ENCODE measurements at regions not wholly inside any gene's neighbourhood (a gene's known extent, or its start where the extent isn't known, plus 50 kb on each side); places are given as distances from the start of the nearest gene placed in this dataset.

GRCh38 chr3:159604151-159604581, 384.5 kb upstream of the IL12A start:
- H3K36me3 ChIP-seq (ENCODE audit: control insufficient read depth in 4 of 4, insufficient read depth in 4 of 4, low read length in 4 of 4) = no peaks in the 10 kb centered on the region
- TF ChIP-seq CTCF (IDR thresholded peaks at IDR 0.05; ENCODE audit: control extremely low read depth, extremely low read depth) = no peak
- no peaks in the 10 kb centered on the region for H3K27me3 ChIP-seq (ENCODE audit: control insufficient read depth in 3 of 3, insufficient read depth in 3 of 3, low read length in 2 of 3)
- DNase-seq (no peak), ATAC-seq (ENCODE audit: insufficient read depth, low FRiP score) (no peak)
- H3K4me1 ChIP-seq (ENCODE audit: control insufficient read depth in 5 of 5, insufficient read depth in 5 of 5, low read length in 5 of 5) = peaks cover 0 to 3% (median 0%) of the 10 kb centered on the region in 5 donors
- WGBS, 2 donors = 45 to 68% methylated on average over 5 of the region's 5 CpGs
- H3K9me3 ChIP-seq (ENCODE audit: control insufficient read depth in 4 of 4, insufficient read depth in 3 of 4, low read length in 3 of 4) = peaks cover 0 to 10% (median 5%) of the 10 kb centered on the region in 4 donors
- no peak overlapping the region for H3K9ac ChIP-seq (ENCODE audit: insufficient read depth in 1 of 2, low read length in 2 of 2)
- no peak overlapping the region for H3K4me3 ChIP-seq
- peak overlapping the region in 1 of 2 donors; percentile 73 for H3K27ac ChIP-seq (ENCODE audit: low read depth in 1 of 2, low read length in 1 of 2)

GRCh38 chr3:159605101-159605500, 383.5 kb upstream of the IL12A start:
- Histone ChIP-seq H3K27ac (ENCODE audit: low read depth in 1 of 2, low read length in 1 of 2) (peak overlapping the region in 1 of 2 donors; percentile 73), H3K27me3 (ENCODE audit: control insufficient read depth in 3 of 3, insufficient read depth in 3 of 3, low read length in 2 of 3) (no peaks in the 10 kb centered on the region), H3K9ac (ENCODE audit: insufficient read depth in 1 of 2, low read length in 2 of 2) (no peak overlapping the region), H3K36me3 (ENCODE audit: control insufficient read depth in 4 of 4, insufficient read depth in 4 of 4, low read length in 4 of 4) (no peaks in the 10 kb centered on the region), H3K4me1 (ENCODE audit: control insufficient read depth in 5 of 5, insufficient read depth in 5 of 5, low read length in 5 of 5) (peaks cover 0 to 3% (median 0%) of the 10 kb centered on the region in 5 donors), H3K4me3 (no peak overlapping the region), H3K9me3 (ENCODE audit: control insufficient read depth in 4 of 4, insufficient read depth in 3 of 4, low read length in 3 of 4) (peaks cover 0 to 3% (median 1%) of the 10 kb centered on the region in 4 donors)
- DNase-seq (no peak), ATAC-seq (ENCODE audit: insufficient read depth, low FRiP score) (no peak)
- TF ChIP-seq CTCF (IDR thresholded peaks at IDR 0.05; ENCODE audit: control extremely low read depth, extremely low read depth) = no peak
- 89 to 91% methylated on average over 3 of the region's 3 CpGs for WGBS, 2 donors

- ATAC-seq (ENCODE audit: insufficient read depth, low FRiP score) (no peak), DNase-seq (no peak)
- no peak for TF ChIP-seq CTCF (IDR thresholded peaks at IDR 0.05; ENCODE audit: control extremely low read depth, extremely low read depth)
- no peak overlapping the region for H3K27ac ChIP-seq (ENCODE audit: low read depth in 1 of 2, low read length in 1 of 2)
- H3K36me3 ChIP-seq (ENCODE audit: control insufficient read depth in 4 of 4, insufficient read depth in 4 of 4, low read length in 4 of 4) = no peaks in the 10 kb centered on the region
- peaks cover 0 to 3% (median 0%) of the 10 kb centered on the region in 4 donors for H3K9me3 ChIP-seq (ENCODE audit: control insufficient read depth in 4 of 4, insufficient read depth in 3 of 4, low read length in 3 of 4)
- no peak overlapping the region for H3K4me3 ChIP-seq
- peaks cover 0 to 3% (median 0%) of the 10 kb centered on the region in 5 donors for H3K4me1 ChIP-seq (ENCODE audit: control insufficient read depth in 5 of 5, insufficient read depth in 5 of 5, low read length in 5 of 5)
- no peaks in the 10 kb centered on the region for H3K27me3 ChIP-seq (ENCODE audit: control insufficient read depth in 3 of 3, insufficient read depth in 3 of 3, low read length in 2 of 3)
- no peak overlapping the region for H3K9ac ChIP-seq (ENCODE audit: insufficient read depth in 1 of 2, low read length in 2 of 2)
- WGBS, 2 donors = 74 to 83% methylated on average over 5 of the region's 5 CpGs
Observed at GRCh38 chr3:159605776-159606175, 382.9 kb upstream of the IL12A start.

- Histone ChIP-seq H3K4me1 (ENCODE audit: control insufficient read depth in 5 of 5, insufficient read depth in 5 of 5, low read length in 5 of 5) (peaks cover 0 to 2% (median 0%) of the 10 kb centered on the region in 5 donors), H3K4me3 (no peak overlapping the region), H3K9ac (ENCODE audit: insufficient read depth in 1 of 2, low read length in 2 of 2) (no peak overlapping the region), H3K27me3 (ENCODE audit: control insufficient read depth in 3 of 3, insufficient read depth in 3 of 3, low read length in 2 of 3) (no peaks in the 10 kb centered on the region), H3K9me3 (ENCODE audit: control insufficient read depth in 4 of 4, insufficient read depth in 3 of 4, low read length in 3 of 4) (no peaks in the 10 kb centered on the region), H3K27ac (ENCODE audit: low read depth in 1 of 2, low read length in 1 of 2) (no peak overlapping the region), H3K36me3 (ENCODE audit: control insufficient read depth in 4 of 4, insufficient read depth in 4 of 4, low read length in 4 of 4) (no peaks in the 10 kb centered on the region)
- no peak for TF ChIP-seq CTCF (IDR thresholded peaks at IDR 0.05; ENCODE audit: control extremely low read depth, extremely low read depth)
- no peak for ATAC-seq (ENCODE audit: insufficient read depth, low FRiP score)
- WGBS, 2 donors = 71 to 74% methylated on average over 3 of the region's 3 CpGs
- no peak for DNase-seq
Observed at GRCh38 chr3:159607856-159608255, 380.8 kb upstream of the IL12A start.
